SJCRH30 (cell line): ENCODE measurements at regions not wholly inside any gene's neighbourhood (a gene's known extent, or its start where the extent isn't known, plus 50 kb on each side); places are given as distances from the start of the nearest gene placed in this dataset.
"Not testable (repeated sequence)": the region's sequence is repeated elsewhere in the genome, so short reads cannot be mapped to it uniquely, and the experiment has no call there.

Experiments used
- DNase-seq, 2 experiments: peaks; one replicate each; pipeline ENCODE4 v3.0.0-alpha.2; 2015 to 2020
- H3K27ac ChIP-seq: fragments of 250-450 bp; sonication (Bioruptor Pico); 2 replicates; pipeline ENCODE4 v1.5.1; 2020; ENCODE audit warnings: mild to moderate bottlenecking, moderate library complexity
- H3K27me3 ChIP-seq: fragments of 250-450 bp; sonication (Bioruptor Pico); 2 replicates; pipeline ENCODE4 v1.5.1; 2020; ENCODE audit warnings: mild to moderate bottlenecking, moderate library complexity
- H3K36me3 ChIP-seq: fragments of 250-450 bp; sonication (Bioruptor Pico); 2 replicates; pipeline ENCODE4 v1.5.1; 2020; ENCODE audit warnings: mild to moderate bottlenecking, moderate library complexity
- H3K4me1 ChIP-seq: fragments of 250-450 bp; sonication (Bioruptor Pico); 2 replicates; pipeline ENCODE4 v1.5.1; 2020; ENCODE audit warnings: mild to moderate bottlenecking, moderate library complexity
- H3K4me3 ChIP-seq: fragments of 250-450 bp; sonication (Bioruptor Pico); 2 replicates; pipeline ENCODE4 v1.5.1; 2020; ENCODE audit warnings: mild to moderate bottlenecking, moderate library complexity
- H3K9me3 ChIP-seq: fragments of 250-450 bp; sonication (Bioruptor Pico); replicated peaks from 2 replicates; pipeline ENCODE4 v1.5.1; 2020; ENCODE audit warnings: mild to moderate bottlenecking, moderate library complexity

DNA sequence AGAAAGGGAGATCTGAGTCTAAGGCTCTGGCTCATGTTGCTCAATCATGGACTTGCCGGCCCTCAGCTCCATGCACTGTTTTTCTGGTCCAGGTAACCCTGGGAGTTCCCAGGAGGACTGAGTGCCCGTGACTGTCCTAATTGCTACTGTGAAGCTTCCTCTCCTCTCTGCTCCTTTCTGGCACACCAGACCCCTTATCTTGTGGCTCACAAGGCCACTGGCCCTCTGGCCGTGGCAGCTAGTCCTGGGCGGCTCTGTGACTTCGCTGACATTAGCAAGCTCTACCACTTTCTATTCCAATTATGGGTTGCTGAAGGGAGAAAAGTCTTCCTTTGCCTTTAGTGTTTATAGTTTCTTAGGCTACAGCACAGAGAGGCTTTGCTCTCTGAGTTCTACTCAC lies 380.2 kb downstream of the RWDD3 start:
- Histone ChIP-seq H3K4me3 (no peak overlapping the region), H3K9me3 (no peaks in the 10 kb centered on the region), H3K36me3 (no peaks in the 10 kb centered on the region), H3K27ac (no peak overlapping the region), H3K27me3 (no peaks in the 10 kb centered on the region), H3K4me1 (no peaks in the 10 kb centered on the region)
- DNase-seq, result no peak

DNA sequence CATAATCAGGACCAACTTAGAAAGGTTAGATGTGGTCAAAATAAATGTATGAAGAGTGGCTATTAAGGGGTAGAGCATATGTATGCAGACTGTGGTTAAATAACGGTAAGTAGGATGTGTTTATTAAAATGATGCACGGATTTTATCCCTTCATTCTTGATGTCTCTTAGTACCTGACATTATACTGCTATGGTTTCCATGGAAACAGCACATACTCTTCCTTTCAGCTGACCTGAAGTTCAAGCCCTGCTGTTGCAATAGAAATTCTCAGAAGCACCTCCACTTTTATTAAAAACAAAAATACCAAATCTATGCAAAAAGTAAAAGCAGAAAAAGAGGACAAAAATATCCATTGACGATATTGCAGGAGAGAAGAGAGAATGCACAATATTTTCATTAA lies 381.4 kb downstream of the RWDD3 start:
- Histone ChIP-seq H3K27ac (no peak overlapping the region), H3K4me3 (no peak overlapping the region), H3K36me3 (no peaks in the 10 kb centered on the region), H3K9me3 (no peaks in the 10 kb centered on the region), H3K4me1 (no peaks in the 10 kb centered on the region), H3K27me3 (no peaks in the 10 kb centered on the region)
- no peak for DNase-seq

DNA sequence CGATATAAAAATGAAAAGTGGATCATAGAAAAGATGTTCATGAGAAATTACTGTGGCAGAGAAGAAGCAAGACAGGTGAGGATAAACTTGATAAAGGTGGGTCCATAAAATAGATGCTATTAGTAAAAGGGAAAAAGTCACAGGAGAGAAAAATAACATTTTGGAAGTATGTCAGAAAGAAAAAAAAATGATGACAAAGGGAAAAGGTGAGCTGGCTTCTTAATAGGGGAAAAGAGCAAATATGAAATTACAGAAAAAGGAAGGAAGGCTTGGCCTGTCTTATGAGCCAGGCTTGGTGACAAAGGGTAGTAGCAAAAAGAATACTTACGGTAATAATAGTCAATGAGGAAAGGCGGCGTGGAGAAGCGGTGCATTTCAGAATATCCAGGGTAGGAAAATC lies 386.1 kb downstream of the RWDD3 start:
- Histone ChIP-seq H3K4me3 (no peak overlapping the region), H3K9me3 (no peaks in the 10 kb centered on the region), H3K36me3 (no peaks in the 10 kb centered on the region), H3K27me3 (no peaks in the 10 kb centered on the region), H3K27ac (no peak overlapping the region), H3K4me1 (no peaks in the 10 kb centered on the region)
- no peak for DNase-seq

DNA sequence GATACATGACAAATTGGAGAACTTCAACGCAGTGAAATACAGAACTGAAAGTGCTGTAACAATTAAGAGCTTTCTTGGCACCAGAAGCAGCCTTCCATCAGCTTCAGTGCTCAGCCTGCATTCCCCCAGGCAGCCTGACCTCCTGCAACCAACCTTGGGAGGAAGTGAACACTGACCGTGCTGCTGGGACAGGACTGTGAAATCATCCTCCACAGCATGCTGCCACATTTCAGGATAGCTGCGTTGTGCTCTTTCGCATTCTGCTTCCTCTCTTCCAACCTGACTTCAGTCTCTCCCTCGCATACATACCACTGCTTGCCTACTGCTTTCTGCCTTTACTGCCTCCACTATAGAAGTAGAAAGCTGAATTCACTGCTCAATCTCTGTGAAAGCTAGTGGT lies 388.6 kb downstream of the RWDD3 start:
- Histone ChIP-seq H3K9me3 (no peaks in the 10 kb centered on the region), H3K36me3 (no peaks in the 10 kb centered on the region), H3K4me3 (no peak overlapping the region), H3K27me3 (no peaks in the 10 kb centered on the region), H3K27ac (no peak overlapping the region), H3K4me1 (no peaks in the 10 kb centered on the region)
- DNase-seq, result no peak

DNA sequence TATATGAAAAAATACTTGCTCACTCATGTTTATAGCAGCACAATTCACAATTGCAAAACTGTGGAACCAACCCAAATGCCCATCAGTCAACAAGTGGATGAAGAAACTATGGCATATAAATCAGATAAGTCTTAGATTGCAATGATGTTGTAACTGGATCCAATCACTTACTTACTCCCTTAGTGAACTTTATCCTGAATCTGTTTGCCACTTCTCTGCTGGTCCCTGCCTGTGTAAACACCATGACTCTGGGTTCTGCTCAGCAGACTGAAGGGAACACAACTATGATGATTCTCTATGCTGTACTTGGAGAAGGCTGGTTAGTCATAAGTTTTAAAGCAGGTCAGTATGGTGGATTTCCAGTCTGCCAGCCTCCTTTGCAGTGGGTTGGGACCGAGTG lies 391.2 kb downstream of the RWDD3 start:
- Histone ChIP-seq H3K4me1 (no peaks in the 10 kb centered on the region), H3K9me3 (no peaks in the 10 kb centered on the region), H3K27ac (no peak overlapping the region), H3K4me3 (no peak overlapping the region), H3K36me3 (no peaks in the 10 kb centered on the region), H3K27me3 (no peaks in the 10 kb centered on the region)
- no peak for DNase-seq

DNA sequence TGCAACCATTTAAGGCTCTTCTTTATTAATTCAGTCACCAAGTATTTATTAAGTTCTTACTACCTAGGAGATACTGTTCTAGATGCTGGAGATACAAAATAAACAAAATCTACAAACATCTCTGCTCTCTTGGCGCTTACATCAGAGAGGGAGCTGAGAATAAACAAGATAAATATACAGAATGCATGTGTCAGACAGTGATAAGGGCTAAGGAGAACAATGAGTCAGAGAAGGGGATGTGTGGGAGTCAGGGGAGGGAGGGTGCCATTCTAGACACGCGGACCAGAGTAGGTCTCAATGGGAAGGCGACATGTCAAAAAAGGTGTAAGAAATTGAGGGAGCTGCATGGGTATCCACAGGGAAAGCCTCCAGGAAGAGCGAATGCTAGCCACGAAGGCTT lies 393.2 kb downstream of the RWDD3 start:
- no peak overlapping the region for H3K27ac ChIP-seq
- no peak overlapping the region for H3K4me3 ChIP-seq
- DNase-seq, result no peak
- H3K36me3 ChIP-seq, result no peaks in the 10 kb centered on the region
- H3K27me3 ChIP-seq, result no peaks in the 10 kb centered on the region
- no peaks in the 10 kb centered on the region for H3K4me1 ChIP-seq
- H3K9me3 ChIP-seq, result no peaks in the 10 kb centered on the region

DNA sequence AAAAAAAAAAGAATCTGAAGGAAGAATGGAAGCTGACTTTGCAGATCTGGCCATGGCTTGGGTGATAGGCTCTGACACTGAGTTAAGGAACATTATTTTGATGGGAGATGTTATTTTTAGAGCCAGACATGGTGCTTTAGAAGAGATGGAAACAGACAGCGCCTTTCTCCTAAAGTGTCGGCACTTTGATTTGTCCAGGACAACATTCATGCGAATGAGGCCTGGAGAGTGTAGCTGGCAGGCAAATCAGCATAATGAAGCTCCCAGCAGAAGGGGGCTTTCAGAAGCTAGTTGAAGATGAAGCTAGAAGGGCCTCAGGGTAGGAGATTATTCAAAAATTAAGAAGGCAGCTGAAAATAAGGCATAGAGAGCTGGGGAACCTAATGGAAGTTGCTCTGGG lies 397.7 kb downstream of the RWDD3 start:
- Histone ChIP-seq H3K27me3 (no peaks in the 10 kb centered on the region), H3K36me3 (no peaks in the 10 kb centered on the region), H3K9me3 (no peaks in the 10 kb centered on the region), H3K4me1 (no peaks in the 10 kb centered on the region), H3K27ac (no peak overlapping the region), H3K4me3 (no peak overlapping the region)
- DNase-seq, result no peak

DNA sequence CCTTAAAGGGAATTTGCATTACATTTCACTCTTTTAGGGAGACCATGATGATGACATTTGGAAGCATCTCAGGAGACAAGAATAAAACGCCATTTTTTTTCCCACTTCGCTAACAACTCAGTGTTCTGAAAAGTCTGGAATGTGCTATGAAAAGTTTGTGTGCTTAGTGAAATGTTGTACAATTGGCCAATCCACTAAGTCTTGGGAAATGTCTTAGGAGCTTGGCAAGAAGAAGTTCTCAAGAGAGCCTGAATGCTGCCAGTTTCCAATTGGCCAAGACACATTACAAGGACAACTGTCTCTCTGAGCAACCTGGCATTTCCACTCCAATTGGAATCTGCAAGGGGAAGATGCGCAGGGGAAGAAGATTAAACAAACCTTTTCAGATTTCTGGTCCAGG lies 401.8 kb downstream of the RWDD3 start:
- no peak for DNase-seq
- Histone ChIP-seq H3K36me3 (no peaks in the 10 kb centered on the region), H3K9me3 (no peaks in the 10 kb centered on the region), H3K27ac (no peak overlapping the region), H3K27me3 (no peaks in the 10 kb centered on the region), H3K4me3 (no peak overlapping the region), H3K4me1 (no peaks in the 10 kb centered on the region)

DNA sequence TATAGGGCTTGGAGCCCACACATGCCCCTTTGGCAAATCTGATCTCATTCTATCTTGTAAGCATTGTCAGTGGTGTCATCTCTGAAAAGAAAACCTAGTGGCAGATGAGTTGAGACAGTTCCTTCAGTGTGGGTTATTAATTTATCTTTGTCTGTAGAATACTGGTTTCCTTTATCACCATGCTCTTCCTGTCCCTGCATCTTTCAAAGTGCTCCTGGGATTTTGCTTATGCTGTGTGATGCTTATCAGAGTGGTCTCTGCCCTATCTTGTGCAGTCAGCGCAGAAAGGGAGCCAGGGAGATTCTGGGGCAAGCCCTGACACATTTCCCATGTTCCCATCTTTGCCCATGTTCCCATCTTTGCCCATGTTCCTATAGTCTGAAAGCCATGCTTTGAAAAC lies 402.9 kb downstream of the RWDD3 start:
- no peak overlapping the region for H3K4me3 ChIP-seq
- H3K27me3 ChIP-seq, result no peaks in the 10 kb centered on the region
- H3K9me3 ChIP-seq, result no peaks in the 10 kb centered on the region
- no peaks in the 10 kb centered on the region for H3K36me3 ChIP-seq
- no peak overlapping the region for H3K27ac ChIP-seq
- DNase-seq, result no peak
- H3K4me1 ChIP-seq, result no peaks in the 10 kb centered on the region

DNA sequence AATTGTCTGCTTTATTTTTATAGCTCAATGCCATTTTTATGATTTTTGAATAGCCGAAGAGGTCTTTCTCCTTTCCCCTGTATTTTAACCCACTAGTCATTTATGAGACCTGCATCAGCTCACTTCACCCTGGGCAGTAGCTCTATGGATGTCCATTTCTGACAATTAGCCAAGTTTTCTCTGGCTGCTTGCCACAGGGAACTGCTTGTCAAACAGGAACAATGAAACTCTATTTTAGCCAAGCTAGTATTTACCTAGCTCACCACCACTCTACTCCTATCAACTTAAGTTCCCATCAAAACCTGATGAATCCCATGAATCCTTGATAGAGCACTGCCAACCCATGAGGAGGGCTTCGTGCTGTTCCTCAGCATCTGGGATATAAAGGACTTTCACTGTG lies 406.7 kb downstream of the RWDD3 start:
- no peaks in the 10 kb centered on the region for H3K4me1 ChIP-seq
- no peak overlapping the region for H3K4me3 ChIP-seq
- H3K27ac ChIP-seq, result no peak overlapping the region
- no peaks in the 10 kb centered on the region for H3K9me3 ChIP-seq
- no peaks in the 10 kb centered on the region for H3K27me3 ChIP-seq
- no peaks in the 10 kb centered on the region for H3K36me3 ChIP-seq
- peak in 1 of 2 experiments; percentile 3 for DNase-seq

DNA sequence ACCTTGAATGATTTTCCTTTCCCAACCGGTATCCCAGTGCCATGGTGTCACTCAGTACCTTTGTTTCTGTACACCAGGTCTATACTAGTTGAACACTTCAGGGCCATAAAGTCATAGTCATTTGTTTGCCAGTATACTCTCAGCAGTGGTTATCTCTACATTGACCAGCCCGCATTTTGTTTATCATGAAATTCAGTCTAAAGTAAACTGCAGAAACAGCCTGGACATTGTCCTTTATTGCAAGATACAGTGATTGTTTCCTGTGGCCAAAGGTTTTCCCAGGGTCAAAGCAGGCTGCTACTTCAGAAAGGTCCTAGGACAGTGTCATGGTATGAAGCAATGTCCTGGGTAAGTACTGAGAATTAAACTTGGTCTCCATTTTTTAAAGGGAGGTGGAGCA lies 407.4 kb downstream of the RWDD3 start:
- no peaks in the 10 kb centered on the region for H3K9me3 ChIP-seq
- H3K27me3 ChIP-seq, result no peaks in the 10 kb centered on the region
- no peaks in the 10 kb centered on the region for H3K36me3 ChIP-seq
- H3K4me1 ChIP-seq, result no peaks in the 10 kb centered on the region
- DNase-seq, result no peak
- H3K27ac ChIP-seq, result no peak overlapping the region
- no peak overlapping the region for H3K4me3 ChIP-seq

DNA sequence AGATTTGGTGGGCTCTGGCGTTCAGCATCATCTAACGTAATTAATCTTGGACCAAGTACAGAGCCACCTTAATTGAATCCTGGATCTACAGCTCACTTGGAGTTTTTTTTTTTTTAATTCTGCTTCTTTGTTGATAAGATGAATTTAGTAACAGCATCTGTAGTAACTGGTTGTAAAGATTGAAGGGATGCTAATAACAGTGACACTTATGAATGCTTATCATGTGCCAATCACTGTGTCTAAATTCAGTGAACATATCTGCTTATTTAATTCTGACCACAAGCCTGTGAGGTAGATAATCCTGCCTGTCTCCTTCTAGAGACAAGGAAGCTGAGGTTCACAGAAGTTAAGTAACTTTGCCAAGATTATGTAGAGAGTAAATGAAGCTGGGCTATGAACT lies 408.0 kb downstream of the RWDD3 start:
- H3K36me3 ChIP-seq, result no peaks in the 10 kb centered on the region
- H3K27ac ChIP-seq, result no peak overlapping the region

DNA sequence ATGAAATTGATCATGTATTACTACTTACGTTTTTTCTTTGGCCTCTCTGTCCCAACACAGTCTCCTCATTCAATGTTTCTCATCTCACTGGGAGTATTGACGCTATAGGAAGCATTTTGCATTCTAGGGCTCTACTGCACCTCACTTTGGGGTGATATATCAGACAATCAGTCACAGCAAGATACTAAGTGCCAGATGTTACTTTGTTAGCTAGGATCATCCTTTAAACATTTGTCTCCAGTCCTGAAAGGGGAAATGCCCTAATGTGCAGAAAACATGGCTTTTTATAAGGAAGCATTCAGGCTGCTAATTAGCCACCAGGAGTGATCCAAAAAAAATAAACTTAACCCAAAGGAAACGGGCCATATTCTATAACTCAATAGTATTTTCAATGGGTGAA lies 409.1 kb downstream of the RWDD3 start:
- no peaks in the 10 kb centered on the region for H3K9me3 ChIP-seq
- H3K4me1 ChIP-seq, result no peaks in the 10 kb centered on the region
- no peaks in the 10 kb centered on the region for H3K36me3 ChIP-seq
- H3K4me3 ChIP-seq, result no peak overlapping the region
- H3K27ac ChIP-seq, result no peak overlapping the region
- DNase-seq, result no peak
- H3K27me3 ChIP-seq, result no peaks in the 10 kb centered on the region

More for the DNA sequence above, 408.0 kb downstream of the RWDD3 start:
- no peaks in the 10 kb centered on the region for H3K9me3 ChIP-seq
- H3K4me1 ChIP-seq, result no peaks in the 10 kb centered on the region
- no peaks in the 10 kb centered on the region for H3K27me3 ChIP-seq
- H3K4me3 ChIP-seq, result no peak overlapping the region
- no peak for DNase-seq

DNA sequence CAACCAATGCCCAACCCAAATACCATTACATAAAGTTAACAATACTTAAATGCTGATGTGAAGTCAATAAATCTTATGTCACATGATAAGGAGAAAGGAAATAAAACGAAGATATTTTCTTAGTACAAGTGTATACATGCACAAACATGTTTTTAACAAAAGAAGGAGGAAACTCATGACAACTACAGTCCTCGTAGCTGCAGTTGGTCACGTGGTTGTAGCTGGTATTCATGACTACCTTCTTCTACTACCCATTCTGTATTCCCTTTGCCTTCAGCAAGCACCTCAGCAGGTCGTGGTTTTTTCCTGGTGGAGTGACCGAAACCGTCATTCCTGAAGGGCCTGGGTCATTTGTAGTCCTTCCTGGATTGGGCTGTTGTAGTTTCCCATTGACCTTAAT lies 411.1 kb downstream of the RWDD3 start:
- H3K4me3 ChIP-seq, H3K27me3 ChIP-seq, H3K36me3 ChIP-seq, H3K27ac ChIP-seq, DNase-seq, H3K4me1 ChIP-seq, H3K9me3 ChIP-seq: not testable (repeated sequence)

DNA sequence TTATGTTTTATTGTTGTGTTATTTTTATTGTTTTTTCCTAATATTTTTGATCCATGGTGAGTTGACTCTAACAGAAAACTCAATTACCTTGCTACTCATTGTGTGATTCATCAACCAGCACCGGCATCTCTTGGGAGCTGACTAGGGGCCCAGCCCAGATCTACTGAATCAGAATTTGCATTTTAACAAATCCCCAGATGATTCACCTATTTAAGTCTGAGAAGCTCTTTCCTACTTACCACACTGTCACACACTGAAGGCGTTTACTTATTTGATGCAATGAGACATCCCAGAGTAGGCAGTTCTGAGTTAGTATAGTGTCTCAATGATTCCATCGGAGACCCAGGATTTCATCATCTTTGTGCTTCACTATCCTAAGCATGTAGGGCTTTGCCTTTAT lies 416.6 kb downstream of the RWDD3 start:
- Histone ChIP-seq H3K27ac (no peak overlapping the region), H3K9me3 (no peaks in the 10 kb centered on the region), H3K4me3 (no peak overlapping the region), H3K36me3 (no peaks in the 10 kb centered on the region), H3K27me3 (no peaks in the 10 kb centered on the region), H3K4me1 (no peaks in the 10 kb centered on the region)
- no peak for DNase-seq

DNA sequence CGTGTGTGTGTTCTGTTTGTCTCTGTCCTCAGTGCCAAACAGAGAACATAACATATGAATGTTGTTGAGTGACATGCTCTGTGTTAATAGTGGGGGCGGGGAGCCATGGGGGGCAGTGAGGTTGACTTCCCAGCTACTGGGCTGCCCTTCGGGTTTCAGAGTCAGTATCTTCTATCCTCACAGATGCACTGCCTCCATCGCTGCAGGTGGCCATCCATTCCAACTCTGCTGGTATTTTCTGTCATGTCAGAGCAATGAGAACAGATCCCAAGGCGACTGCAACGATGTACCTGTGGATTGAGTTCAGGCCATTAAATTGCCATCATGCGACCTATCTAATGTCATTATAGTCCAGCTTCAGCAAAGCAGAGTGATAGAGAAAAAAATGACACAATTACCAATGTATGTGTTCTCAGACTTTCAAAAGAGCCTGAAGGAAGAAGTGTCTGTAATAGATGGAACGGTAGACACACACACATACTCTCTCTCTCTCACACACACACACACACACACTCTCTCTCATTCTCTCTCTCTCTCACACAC lies 418.5 kb downstream of the RWDD3 start:
- Histone ChIP-seq H3K4me1 (no peaks in the 10 kb centered on the region), H3K9me3 (no peaks in the 10 kb centered on the region), H3K27me3 (no peaks in the 10 kb centered on the region), H3K27ac (no peak overlapping the region), H3K36me3 (no peaks in the 10 kb centered on the region), H3K4me3 (no peak overlapping the region)
- DNase-seq, result no peak

DNA sequence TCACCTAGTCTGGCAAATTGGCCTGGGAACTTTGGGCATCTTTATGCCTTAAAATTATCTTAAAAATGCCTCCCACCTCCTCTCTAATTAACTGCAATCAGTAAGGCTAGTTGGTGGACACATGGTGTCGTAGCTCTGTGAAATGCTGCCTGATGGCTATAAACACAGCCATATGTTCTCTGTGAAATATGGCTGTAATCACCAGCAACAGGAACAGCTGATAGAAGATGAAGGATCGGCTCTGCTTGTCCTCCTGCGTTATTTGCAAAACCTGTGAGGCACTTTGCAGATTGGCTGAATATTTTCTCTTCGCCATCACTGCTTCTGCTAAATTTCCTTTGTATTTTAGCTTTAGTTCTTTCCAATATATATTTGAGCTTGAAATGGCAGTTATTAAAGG lies 419.6 kb downstream of the RWDD3 start:
- Histone ChIP-seq H3K9me3 (no peaks in the 10 kb centered on the region), H3K36me3 (no peaks in the 10 kb centered on the region), H3K27ac (no peak overlapping the region), H3K27me3 (no peaks in the 10 kb centered on the region), H3K4me3 (no peak overlapping the region), H3K4me1 (no peaks in the 10 kb centered on the region)
- no peak for DNase-seq
